ENCODE measurements at regions not wholly inside any gene's neighbourhood (a gene's known extent, or its start where the extent isn't known, plus 50 kb on each side); places are given as distances from the start of the nearest gene placed in this dataset.

DNA sequence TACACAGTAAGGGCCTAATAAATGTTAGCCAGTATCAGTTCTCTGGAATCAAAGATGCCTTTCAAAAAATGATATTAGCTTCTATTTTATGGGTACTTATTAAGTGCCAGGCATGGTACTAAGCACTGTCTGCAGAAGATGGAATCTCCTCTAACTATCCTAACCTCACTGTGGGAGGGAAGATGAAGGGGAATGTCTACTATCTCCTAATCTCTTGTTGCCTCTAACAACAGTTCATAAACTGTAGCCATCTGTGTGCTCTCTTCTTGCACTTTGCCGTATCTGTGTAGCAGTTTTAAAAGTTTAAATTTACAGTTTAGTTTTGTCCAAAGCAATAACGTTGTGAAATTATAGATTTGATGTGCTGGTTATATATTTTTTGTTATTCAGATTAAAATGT, 99.6 kb upstream of the CCDC112 start:
- Histone ChIP-seq H3K9me2 (ENCODE audit: low read depth, low read length) (no peaks in the 10 kb centered on the region), H3F3A (ENCODE audit: insufficient read depth, low read length) (no peaks in the 10 kb centered on the region), H3K4me1 (ENCODE audit: insufficient read depth, low read length, severe bottlenecking) (no peaks in the 10 kb centered on the region), H3K27ac (ENCODE audit: low read depth, low read length, poor library complexity, severe bottlenecking) (no peak overlapping the region), H2AFZ (ENCODE audit: low read length) (no peak overlapping the region), H3K4me2 (ENCODE audit: low read length) (no peak overlapping the region), H3K79me2 (ENCODE audit: insufficient read depth, low read length) (no peaks in the 10 kb centered on the region), H3K36me3 (ENCODE audit: insufficient read depth, low read length) (no peaks in the 10 kb centered on the region), H3K9me3 (ENCODE audit: low read length) (no peaks in the 10 kb centered on the region), H3K27me3 (ENCODE audit: insufficient read depth, low read length) (no peaks in the 10 kb centered on the region), H3K4me3 (ENCODE audit: low read depth, low read length, poor library complexity, severe bottlenecking) (no peak overlapping the region), H4K20me1 (ENCODE audit: insufficient read depth, low read length) (no peaks in the 10 kb centered on the region), H3K9ac (ENCODE audit: low read length) (no peak overlapping the region)
- TF ChIP-seq, protein P1, sequence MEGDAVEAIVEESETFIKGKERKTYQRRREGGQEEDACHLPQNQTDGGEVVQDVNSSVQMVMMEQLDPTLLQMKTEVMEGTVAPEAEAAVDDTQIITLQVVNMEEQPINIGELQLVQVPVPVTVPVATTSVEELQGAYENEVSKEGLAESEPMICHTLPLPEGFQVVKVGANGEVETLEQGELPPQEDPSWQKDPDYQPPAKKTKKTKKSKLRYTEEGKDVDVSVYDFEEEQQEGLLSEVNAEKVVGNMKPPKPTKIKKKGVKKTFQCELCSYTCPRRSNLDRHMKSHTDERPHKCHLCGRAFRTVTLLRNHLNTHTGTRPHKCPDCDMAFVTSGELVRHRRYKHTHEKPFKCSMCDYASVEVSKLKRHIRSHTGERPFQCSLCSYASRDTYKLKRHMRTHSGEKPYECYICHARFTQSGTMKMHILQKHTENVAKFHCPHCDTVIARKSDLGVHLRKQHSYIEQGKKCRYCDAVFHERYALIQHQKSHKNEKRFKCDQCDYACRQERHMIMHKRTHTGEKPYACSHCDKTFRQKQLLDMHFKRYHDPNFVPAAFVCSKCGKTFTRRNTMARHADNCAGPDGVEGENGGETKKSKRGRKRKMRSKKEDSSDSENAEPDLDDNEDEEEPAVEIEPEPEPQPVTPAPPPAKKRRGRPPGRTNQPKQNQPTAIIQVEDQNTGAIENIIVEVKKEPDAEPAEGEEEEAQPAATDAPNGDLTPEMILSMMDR (IDR thresholded peaks at IDR 0.05; ENCODE audit: low read length), result no peak
- no peak for TF ChIP-seq EZH2 (IDR thresholded peaks at IDR 0.05; ENCODE audit: borderline replicate concordance, low read length)

DNA sequence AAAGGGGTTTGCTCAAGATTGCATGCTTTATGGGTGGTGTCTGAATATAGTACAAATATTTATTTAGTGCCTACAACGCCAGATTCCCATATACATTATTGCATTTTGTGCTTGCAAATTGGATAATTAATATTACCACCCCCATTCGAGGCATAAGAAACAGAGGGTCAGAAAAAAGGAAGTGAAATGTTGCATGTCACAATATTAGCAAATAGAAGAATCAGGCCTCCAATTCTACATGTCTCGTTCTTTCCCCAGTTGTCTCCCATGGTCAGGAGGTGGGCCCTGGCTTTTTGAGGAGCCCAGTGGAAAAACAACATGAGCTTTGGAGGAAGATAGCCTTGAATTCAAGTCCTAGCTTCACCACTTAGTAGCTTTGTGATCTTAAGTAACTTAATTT, 98.1 kb upstream of the CCDC112 start:
- no peak overlapping the region for H3K9ac ChIP-seq (ENCODE audit: low read length)
- no peaks in the 10 kb centered on the region for H3K36me3 ChIP-seq (ENCODE audit: insufficient read depth, low read length)
- H3K79me2 ChIP-seq (ENCODE audit: insufficient read depth, low read length), result no peaks in the 10 kb centered on the region
- H3K4me1 ChIP-seq (ENCODE audit: insufficient read depth, low read length, severe bottlenecking), result no peaks in the 10 kb centered on the region
- H3K9me3 ChIP-seq (ENCODE audit: low read length), result no peaks in the 10 kb centered on the region
- TF ChIP-seq EZH2 (IDR thresholded peaks at IDR 0.05; ENCODE audit: borderline replicate concordance, low read length), result no peak
- TF ChIP-seq, protein P1 (IDR thresholded peaks at IDR 0.05; ENCODE audit: low read length), result no peak
- no peak overlapping the region for H3K4me2 ChIP-seq (ENCODE audit: low read length)
- no peaks in the 10 kb centered on the region for H3K27me3 ChIP-seq (ENCODE audit: insufficient read depth, low read length)
- H2AFZ ChIP-seq (ENCODE audit: low read length), result no peak overlapping the region
- no peaks in the 10 kb centered on the region for H3F3A ChIP-seq (ENCODE audit: insufficient read depth, low read length)
- H3K4me3 ChIP-seq (ENCODE audit: low read depth, low read length, poor library complexity, severe bottlenecking), result no peak overlapping the region
- H4K20me1 ChIP-seq (ENCODE audit: insufficient read depth, low read length), result no peaks in the 10 kb centered on the region
- no peaks in the 10 kb centered on the region for H3K9me2 ChIP-seq (ENCODE audit: low read depth, low read length)
- H3K27ac ChIP-seq (ENCODE audit: low read depth, low read length, poor library complexity, severe bottlenecking), result no peak overlapping the region

DNA sequence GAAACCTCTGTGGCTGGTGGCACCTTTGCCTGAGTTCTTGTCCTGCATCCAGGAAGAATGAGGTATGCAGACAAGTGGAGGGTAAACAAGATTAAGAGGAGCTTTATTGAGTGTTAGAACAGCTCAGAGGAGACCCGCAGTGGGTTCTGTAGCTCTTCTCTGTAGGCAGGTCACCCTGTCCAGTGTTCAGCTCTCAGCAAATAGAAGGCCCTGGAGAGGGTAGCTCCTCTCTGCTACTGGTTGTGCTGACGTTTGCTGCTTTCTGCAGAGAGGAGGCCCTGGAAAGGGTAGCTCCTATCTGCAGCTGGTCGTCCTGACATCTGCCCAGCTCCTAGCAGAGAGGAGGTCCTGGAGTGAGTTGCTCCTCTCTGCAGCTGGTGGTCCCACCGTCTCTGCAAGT, 96.8 kb upstream of the CCDC112 start:
- Histone ChIP-seq H3F3A (ENCODE audit: insufficient read depth, low read length) (no peaks in the 10 kb centered on the region; the same call in 1 of the 2 replicates), H2AFZ (ENCODE audit: low read length) (no peak overlapping the region), H3K4me2 (ENCODE audit: low read length) (no peak overlapping the region), H3K27me3 (ENCODE audit: insufficient read depth, low read length) (no peaks in the 10 kb centered on the region), H3K79me2 (ENCODE audit: insufficient read depth, low read length) (no peaks in the 10 kb centered on the region), H3K9me2 (ENCODE audit: low read depth, low read length) (no peaks in the 10 kb centered on the region), H3K4me1 (ENCODE audit: insufficient read depth, low read length, severe bottlenecking) (no peaks in the 10 kb centered on the region), H4K20me1 (ENCODE audit: insufficient read depth, low read length) (no peaks in the 10 kb centered on the region), H3K36me3 (ENCODE audit: insufficient read depth, low read length) (no peaks in the 10 kb centered on the region), H3K27ac (ENCODE audit: low read depth, low read length, poor library complexity, severe bottlenecking) (no peak overlapping the region), H3K4me3 (ENCODE audit: low read depth, low read length, poor library complexity, severe bottlenecking) (no peak overlapping the region), H3K9ac (ENCODE audit: low read length) (no peak overlapping the region), H3K9me3 (ENCODE audit: low read length) (no peaks in the 10 kb centered on the region)
- TF ChIP-seq, protein P1 (IDR thresholded peaks at IDR 0.05; ENCODE audit: low read length), result no peak
- no peak for TF ChIP-seq EZH2 (IDR thresholded peaks at IDR 0.05; ENCODE audit: borderline replicate concordance, low read length)

Measured in OCI-LY1 (cell line).